ENCODE measurements at regions not wholly inside any gene's neighbourhood (a gene's known extent, or its start where the extent isn't known, plus 50 kb on each side); places are given as distances from the start of the nearest gene placed in this dataset.

GRCh38 chr17:53033297-53033696 lies 789.4 kb upstream of the KIF2B start:
- no peak overlapping the region for H3K9ac ChIP-seq
- no peak overlapping the region for H3K4me2 ChIP-seq
- H3K27ac ChIP-seq: no peak overlapping the region
- no peaks in the 10 kb centered on the region for H4K20me1 ChIP-seq (ENCODE audit: insufficient read depth)
- no peaks in the 10 kb centered on the region for H3K27me3 ChIP-seq (ENCODE audit: insufficient read depth, low read depth)
- no peak for TF ChIP-seq CTCF (conservative IDR thresholded peaks at IDR 0.05; ENCODE audit: low read depth, low read length)
- H3K4me3 ChIP-seq (IDR thresholded peaks at IDR 0.05; ENCODE audit: insufficient read depth, low read depth, low read length): no peak overlapping the region
- H2AFZ ChIP-seq (ENCODE audit: low read depth): no peak overlapping the region
- no peaks in the 10 kb centered on the region for H3K79me2 ChIP-seq (ENCODE audit: insufficient read depth, low read depth)
- no peaks in the 10 kb centered on the region for H3K36me3 ChIP-seq (ENCODE audit: insufficient read depth)
- H3K4me1 ChIP-seq (ENCODE audit: low read depth, poor library complexity, severe bottlenecking): no peaks in the 10 kb centered on the region

- H2AFZ ChIP-seq (ENCODE audit: low read depth): no peak overlapping the region
- no peaks in the 10 kb centered on the region for H3K27me3 ChIP-seq (ENCODE audit: insufficient read depth, low read depth)
- no peak overlapping the region for H3K4me2 ChIP-seq
- H4K20me1 ChIP-seq (ENCODE audit: insufficient read depth): no peaks in the 10 kb centered on the region
- H3K4me1 ChIP-seq (ENCODE audit: low read depth, poor library complexity, severe bottlenecking): no peaks in the 10 kb centered on the region
- no peak overlapping the region for H3K27ac ChIP-seq
- no peaks in the 10 kb centered on the region for H3K79me2 ChIP-seq (ENCODE audit: insufficient read depth, low read depth)
- H3K36me3 ChIP-seq (ENCODE audit: insufficient read depth): no peaks in the 10 kb centered on the region
- TF ChIP-seq CTCF (conservative IDR thresholded peaks at IDR 0.05; ENCODE audit: low read depth, low read length): peak; percentile 80
- no peak overlapping the region for H3K4me3 ChIP-seq (IDR thresholded peaks at IDR 0.05; ENCODE audit: insufficient read depth, low read depth, low read length)
- H3K9ac ChIP-seq: no peak overlapping the region
Measured at GRCh38 chr17:53032861-53033271, 789.9 kb upstream of the KIF2B start.

GRCh38 chr17:53017227-53017626 lies 805.5 kb upstream of the KIF2B start:
- H3K36me3 ChIP-seq (ENCODE audit: insufficient read depth): no peaks in the 10 kb centered on the region
- H3K4me3 ChIP-seq (IDR thresholded peaks at IDR 0.05; ENCODE audit: insufficient read depth, low read depth, low read length): no peak overlapping the region
- H3K4me1 ChIP-seq (ENCODE audit: low read depth, poor library complexity, severe bottlenecking): no peaks in the 10 kb centered on the region
- no peaks in the 10 kb centered on the region for H3K27me3 ChIP-seq (ENCODE audit: insufficient read depth, low read depth)
- no peak for TF ChIP-seq CTCF (conservative IDR thresholded peaks at IDR 0.05; ENCODE audit: low read depth, low read length)
- no peak overlapping the region for H2AFZ ChIP-seq (ENCODE audit: low read depth)
- H4K20me1 ChIP-seq (ENCODE audit: insufficient read depth): no peaks in the 10 kb centered on the region
- no peak overlapping the region for H3K27ac ChIP-seq
- no peaks in the 10 kb centered on the region for H3K79me2 ChIP-seq (ENCODE audit: insufficient read depth, low read depth)
- no peak overlapping the region for H3K9ac ChIP-seq
- H3K4me2 ChIP-seq: no peak overlapping the region

GRCh38 chr17:53016085-53016484 lies 806.6 kb upstream of the KIF2B start:
- no peak overlapping the region for H3K9ac ChIP-seq
- H3K27me3 ChIP-seq (ENCODE audit: insufficient read depth, low read depth): no peaks in the 10 kb centered on the region
- no peak overlapping the region for H3K4me2 ChIP-seq
- H2AFZ ChIP-seq (ENCODE audit: low read depth): no peak overlapping the region
- H3K27ac ChIP-seq: no peak overlapping the region
- no peaks in the 10 kb centered on the region for H3K4me1 ChIP-seq (ENCODE audit: low read depth, poor library complexity, severe bottlenecking)
- H4K20me1 ChIP-seq (ENCODE audit: insufficient read depth): no peaks in the 10 kb centered on the region
- no peak overlapping the region for H3K4me3 ChIP-seq (IDR thresholded peaks at IDR 0.05; ENCODE audit: insufficient read depth, low read depth, low read length)
- no peaks in the 10 kb centered on the region for H3K36me3 ChIP-seq (ENCODE audit: insufficient read depth)
- no peaks in the 10 kb centered on the region for H3K79me2 ChIP-seq (ENCODE audit: insufficient read depth, low read depth)
- no peak for TF ChIP-seq CTCF (conservative IDR thresholded peaks at IDR 0.05; ENCODE audit: low read depth, low read length)
